ENCODE measurements at regions not wholly inside any gene's neighbourhood (a gene's known extent, or its start where the extent isn't known, plus 50 kb on each side); places are given as distances from the start of the nearest gene placed in this dataset.
"Not testable (repeated sequence)": the region's sequence is repeated elsewhere in the genome, so short reads cannot be mapped to it uniquely, and the experiment has no call there.

DNA sequence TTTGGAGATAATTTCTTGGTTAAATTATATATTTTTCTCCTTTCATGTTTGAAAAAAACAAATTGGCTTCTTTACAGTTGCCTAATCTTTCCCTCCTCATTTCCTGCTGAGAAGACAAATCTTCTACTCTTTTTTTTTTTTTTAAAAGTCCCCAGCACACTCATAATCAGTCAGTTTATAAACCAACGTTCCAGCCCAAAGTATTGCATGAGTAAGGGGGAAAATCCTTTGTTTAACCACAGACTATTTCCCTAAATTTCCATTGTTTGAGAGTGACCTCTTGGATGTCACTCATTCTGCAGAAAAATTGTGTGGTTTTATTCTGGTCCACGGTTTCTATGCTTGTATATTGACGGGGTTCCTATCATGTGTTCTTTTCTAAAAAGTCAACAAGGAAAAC is 55.1 kb upstream of the TLR4 start:
- no peak overlapping the region for H3K4me3 ChIP-seq (ENCODE audit: low read depth, low read length)
- TF ChIP-seq, protein P1, sequence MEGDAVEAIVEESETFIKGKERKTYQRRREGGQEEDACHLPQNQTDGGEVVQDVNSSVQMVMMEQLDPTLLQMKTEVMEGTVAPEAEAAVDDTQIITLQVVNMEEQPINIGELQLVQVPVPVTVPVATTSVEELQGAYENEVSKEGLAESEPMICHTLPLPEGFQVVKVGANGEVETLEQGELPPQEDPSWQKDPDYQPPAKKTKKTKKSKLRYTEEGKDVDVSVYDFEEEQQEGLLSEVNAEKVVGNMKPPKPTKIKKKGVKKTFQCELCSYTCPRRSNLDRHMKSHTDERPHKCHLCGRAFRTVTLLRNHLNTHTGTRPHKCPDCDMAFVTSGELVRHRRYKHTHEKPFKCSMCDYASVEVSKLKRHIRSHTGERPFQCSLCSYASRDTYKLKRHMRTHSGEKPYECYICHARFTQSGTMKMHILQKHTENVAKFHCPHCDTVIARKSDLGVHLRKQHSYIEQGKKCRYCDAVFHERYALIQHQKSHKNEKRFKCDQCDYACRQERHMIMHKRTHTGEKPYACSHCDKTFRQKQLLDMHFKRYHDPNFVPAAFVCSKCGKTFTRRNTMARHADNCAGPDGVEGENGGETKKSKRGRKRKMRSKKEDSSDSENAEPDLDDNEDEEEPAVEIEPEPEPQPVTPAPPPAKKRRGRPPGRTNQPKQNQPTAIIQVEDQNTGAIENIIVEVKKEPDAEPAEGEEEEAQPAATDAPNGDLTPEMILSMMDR (IDR thresholded peaks at IDR 0.05; ENCODE audit: insufficient read depth, low read length), result no peak
- peak; percentile 44 for DNase-seq (ENCODE audit: low read depth)

DNA sequence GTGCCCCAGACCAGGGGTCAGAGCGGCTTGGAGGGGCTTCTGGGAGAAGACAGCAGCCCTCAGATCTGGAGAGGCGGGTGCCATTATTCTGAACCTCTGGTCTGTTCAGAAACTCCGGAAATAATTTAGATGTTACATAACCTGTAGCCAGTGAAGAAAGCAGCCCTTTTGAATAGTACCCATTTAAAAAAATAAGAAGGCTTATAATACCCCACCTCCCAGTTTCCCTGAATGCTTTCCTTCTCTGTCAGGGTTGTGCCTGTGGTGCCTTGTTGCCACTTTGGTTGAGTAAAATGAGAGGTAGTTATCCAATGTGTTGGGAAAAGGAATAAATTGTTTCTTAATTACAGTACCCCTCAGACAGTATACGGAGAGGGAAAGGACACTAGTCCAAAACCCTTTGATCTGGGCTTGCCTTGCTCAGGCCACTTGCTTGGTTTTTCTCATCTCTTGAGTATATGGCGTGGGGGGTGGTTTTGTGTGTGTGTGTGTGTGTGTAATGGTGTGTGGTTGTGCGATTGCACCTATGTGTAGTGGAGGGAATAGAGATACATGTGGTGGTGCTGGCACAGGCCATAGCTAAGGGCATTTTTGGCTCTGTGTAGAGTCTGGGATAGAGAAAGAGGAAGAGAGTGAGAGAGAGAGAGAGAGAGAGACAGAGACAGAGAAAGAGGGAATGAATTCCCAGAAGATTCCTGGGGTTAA is 59.1 kb upstream of the TLR4 start:
- TF ChIP-seq, protein P1 (IDR thresholded peaks at IDR 0.05; ENCODE audit: insufficient read depth, low read length), result no peak
- no peak for DNase-seq (ENCODE audit: low read depth)
- H3K4me3 ChIP-seq (ENCODE audit: low read depth, low read length), result no peak overlapping the region

DNA sequence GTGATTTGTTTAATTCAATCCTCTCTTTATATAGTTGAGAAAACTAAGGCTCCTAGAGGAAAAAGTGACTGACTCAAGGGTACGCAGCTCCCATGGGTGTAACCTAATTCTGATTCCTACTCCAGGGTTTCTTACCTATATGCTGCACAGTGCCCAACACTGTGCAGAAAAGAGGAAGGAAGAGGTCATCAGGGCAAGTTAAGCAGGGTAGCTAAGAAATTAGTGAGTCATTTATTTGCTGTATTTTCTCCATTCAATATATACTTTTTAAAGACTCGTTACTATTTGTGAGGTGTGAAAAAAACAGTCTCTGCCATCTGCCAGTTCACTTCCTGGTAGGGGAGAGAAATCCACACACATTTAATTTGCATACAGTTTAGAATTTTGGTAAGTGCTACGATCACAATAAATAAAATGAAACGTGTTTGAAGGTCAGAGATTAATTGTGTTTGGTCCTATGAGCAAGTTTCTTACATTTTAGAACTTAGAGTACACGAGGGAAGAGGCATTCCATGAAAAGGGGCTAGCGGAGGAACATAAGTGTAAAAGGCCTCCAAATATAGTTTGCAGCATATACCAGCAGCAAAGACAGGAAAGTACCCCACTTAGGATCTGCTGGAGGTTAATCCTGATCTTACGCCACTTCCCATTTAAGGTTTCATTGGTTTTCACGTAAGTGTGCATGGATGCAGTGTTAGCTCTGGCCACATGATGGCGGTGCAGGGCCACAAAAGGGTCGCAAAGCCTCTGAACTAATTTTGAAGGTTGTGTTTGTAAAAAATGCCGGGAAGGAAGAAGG is 59.9 kb upstream of the TLR4 start:
- H3K4me3 ChIP-seq (ENCODE audit: low read depth, low read length), result peak overlapping the region; percentile 47
- peak; percentile 76 for DNase-seq (ENCODE audit: low read depth)

DNA sequence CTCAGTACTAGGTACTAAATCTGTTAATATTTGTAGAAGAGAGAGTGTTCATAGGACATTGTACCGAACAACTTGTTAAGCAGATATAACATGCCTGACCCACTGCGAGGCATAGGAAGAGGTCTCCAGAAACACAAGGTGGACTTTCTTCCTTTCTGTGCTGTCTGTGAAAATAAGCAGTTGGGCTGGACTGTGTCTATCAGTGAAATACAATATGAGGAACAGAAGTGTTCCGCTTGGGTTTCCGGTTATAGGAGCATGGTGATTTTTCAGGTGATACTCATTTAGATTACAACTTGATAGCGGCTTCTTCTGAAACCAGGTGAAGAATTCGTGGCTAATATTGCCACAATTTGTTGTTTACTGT is 60.9 kb upstream of the TLR4 start:
- TF ChIP-seq, protein P1 (IDR thresholded peaks at IDR 0.05; ENCODE audit: insufficient read depth, low read length), result no peak
- no peak for DNase-seq (ENCODE audit: low read depth)
- no peak overlapping the region for H3K4me3 ChIP-seq (ENCODE audit: low read depth, low read length)

More for the DNA sequence above, 59.9 kb upstream of the TLR4 start:
- TF ChIP-seq, protein P1 (IDR thresholded peaks at IDR 0.05; ENCODE audit: insufficient read depth, low read length), result peak; percentile 94

DNA sequence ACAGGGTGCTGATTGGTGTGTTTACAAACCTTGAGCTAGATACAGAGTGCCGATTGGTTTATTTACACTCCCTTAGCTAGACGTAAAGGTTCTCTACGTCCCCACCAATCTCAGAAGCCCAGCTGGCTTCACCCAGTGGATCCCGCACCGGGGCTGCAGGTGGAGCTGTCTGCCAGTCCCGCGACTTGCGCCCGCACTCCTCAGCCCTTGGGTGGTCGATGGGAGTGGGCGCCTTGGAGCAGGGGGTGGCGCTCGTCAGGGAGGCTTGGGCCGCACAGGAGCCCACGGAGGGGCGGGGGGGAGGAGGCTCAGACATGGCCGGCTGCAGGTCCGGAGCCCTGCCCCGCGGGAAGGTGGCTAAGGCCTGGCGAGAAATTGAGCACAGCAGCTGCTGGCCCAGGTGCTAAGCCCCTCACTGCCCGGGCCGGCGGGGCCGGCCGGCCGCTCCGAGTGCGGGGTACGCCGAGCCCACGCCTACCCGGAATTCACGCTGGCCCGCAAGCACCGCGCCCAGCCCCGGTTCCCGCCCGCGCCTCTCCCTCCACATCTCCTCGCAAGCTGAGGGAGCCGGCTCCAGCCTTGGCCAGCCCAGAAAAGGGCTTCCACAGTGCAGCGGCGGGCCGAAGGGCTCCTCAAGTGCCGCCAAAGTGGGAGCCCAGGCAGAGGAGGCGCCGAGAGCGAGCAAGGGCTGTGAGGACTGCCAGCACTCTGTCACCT is 61.5 kb upstream of the TLR4 start:
- not testable (repeated sequence) for DNase-seq (ENCODE audit: low read depth)

DNA sequence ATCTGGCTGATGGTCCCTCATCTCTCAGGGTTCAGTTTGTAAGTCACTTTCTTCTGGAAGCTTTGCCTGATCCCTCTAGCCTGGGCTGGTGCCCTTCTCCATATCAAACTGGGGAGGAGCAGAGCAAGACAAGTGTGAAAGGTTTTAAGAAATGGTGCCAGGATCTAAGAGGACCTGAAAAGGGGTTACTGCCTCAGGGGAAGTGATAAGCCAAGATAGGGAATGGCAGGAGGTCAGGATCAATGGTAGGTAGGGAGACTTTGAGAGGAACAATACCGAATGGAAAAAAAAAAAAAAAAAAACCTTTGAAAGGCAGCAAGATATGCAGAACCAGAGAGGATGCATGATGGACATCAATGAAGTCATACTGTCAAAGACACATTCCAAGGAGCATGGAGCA is 67.5 kb upstream of the TLR4 start:
- no peak for DNase-seq (ENCODE audit: low read depth)
- no peak overlapping the region for H3K4me3 ChIP-seq (ENCODE audit: low read depth, low read length)
- TF ChIP-seq, protein P1 (IDR thresholded peaks at IDR 0.05; ENCODE audit: insufficient read depth, low read length), result no peak

More for the DNA sequence above, 61.5 kb upstream of the TLR4 start:
- H3K4me3 ChIP-seq (ENCODE audit: low read depth, low read length), result not testable (repeated sequence)

DNA sequence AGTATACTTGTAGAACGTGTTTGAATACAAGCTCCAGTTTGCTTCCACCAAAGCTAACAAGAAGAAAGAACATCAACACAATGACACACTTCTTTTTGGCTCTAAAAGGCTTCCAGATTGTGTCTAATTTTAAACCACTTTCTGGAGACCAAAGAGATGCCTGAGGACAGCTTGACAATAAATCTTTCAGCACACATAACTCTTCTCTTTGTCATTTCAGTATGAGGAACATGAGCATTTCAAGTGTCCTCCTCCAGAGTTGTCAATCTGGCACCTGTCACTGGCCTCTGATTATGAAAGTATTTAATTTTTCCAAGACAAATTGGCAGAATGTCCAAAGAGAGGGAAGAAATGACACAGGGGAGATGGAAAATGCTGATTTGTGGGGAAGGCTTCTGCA is 79.0 kb upstream of the TLR4 start:
- DNase-seq (ENCODE audit: low read depth), result no peak
- TF ChIP-seq, protein P1 (IDR thresholded peaks at IDR 0.05; ENCODE audit: insufficient read depth, low read length), result no peak
- no peak overlapping the region for H3K4me3 ChIP-seq (ENCODE audit: low read depth, low read length)
